Stimulated activated CD4-positive, alpha-beta T cell treated with anti-CD3 and anti-CD28 coated beads, Interleukin-12 subunit alpha, Interleukin-12 subunit beta, amount 100 ng/mL, for 4 hours (primary cell): ENCODE measurements at regions not wholly inside any gene's neighbourhood (a gene's known extent, or its start where the extent isn't known, plus 50 kb on each side); places are given as distances from the start of the nearest gene placed in this dataset.

Experiments
- DNase-seq: peaks from one replicate; pipeline ENCODE4 v3.0.0-alpha.2; 2020

GRCh38 chr9:20112205-20112783, 323.5 kb upstream of the SLC24A2 start:
- DNase-seq = no peak

DNA sequence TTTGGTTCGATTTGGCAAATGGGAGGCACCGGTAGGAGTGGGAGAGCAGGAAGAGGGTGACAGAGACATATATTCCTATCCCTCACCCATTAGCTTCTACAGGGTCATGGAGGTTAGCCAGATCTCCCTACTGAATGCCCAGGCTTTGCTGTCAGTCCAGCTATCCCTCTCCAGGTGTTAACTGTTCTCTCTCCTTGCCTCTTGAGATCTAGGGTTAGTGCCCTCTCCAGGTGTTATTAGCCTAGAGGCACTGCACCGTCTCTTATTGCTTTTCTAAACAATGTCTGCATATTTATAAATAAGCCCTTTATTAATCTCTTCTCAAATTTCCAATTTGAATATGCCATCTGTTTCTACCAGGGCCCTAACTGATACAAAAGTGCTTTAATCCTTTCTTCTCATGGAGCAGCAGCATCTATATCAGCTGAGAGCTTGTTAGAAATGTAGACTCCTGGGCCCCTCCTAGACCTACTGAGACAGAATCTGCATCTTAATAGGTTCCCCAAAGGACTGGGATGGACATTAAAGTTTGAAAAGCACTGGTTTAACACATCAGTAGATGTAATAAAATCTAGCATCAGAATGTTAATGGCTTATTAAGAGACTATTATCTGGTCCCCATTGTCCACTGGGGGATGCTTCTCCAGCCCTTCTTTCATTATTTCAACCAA, 322.5 kb upstream of the SLC24A2 start:
- DNase-seq = no peak

DNA sequence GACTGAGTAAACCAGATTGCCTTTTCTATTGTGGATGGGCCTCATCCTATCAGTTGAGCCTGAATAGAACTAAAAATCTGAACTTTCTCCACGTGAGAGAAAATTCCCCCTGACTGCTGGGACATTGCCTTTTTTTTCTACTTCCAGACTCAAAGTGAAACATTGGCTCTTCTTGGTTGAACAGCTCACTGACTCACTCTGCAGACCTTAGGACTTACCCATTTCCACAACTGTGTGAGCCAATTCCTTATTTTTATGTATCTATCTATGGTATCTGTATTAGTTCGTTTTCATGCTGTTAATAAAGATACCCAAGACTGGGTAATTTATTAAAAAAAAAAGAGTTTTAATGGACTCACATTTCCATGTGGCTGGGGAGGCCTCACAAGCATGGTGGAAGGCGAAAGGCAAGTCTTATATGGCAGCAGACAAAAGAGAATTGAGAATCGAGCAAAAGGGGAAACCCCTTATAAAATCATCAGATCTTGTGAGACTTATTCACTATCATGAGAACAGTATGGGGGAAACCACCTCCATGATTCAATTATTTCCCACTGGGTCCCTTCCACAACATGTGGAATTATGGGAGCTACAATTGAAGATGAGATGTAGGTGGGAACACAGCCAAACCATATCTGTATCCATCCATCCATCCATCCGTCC, 306.7 kb upstream of the SLC24A2 start:
- no peak for DNase-seq

GRCh38 chr9:20092561-20092960, 303.7 kb upstream of the SLC24A2 start:
- DNase-seq = no peak

GRCh38 chr9:20087481-20087880, 298.6 kb upstream of the SLC24A2 start:
- DNase-seq = no peak

DNA sequence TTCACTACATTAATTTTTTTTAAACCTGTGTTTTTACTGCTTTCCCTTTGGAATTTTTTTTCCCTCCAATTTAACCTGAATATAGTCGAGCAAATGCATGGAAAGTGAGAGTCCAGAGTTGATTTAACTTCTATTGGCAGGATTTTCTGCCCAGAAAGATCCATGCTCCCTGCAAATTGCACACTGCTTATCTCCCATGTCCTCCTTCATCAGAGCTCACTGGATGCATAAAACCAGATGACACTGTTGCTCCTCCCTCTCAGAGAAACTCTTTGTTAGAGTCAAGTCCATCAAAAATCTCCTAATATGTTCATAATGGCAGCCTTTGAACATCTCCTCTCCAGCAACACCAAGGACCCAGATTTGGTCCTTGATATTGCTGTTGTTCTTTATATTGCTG, 297.0 kb upstream of the SLC24A2 start:
- no peak for DNase-seq

GRCh38 chr9:20084125-20084524, 295.3 kb upstream of the SLC24A2 start:
- no peak for DNase-seq

DNA sequence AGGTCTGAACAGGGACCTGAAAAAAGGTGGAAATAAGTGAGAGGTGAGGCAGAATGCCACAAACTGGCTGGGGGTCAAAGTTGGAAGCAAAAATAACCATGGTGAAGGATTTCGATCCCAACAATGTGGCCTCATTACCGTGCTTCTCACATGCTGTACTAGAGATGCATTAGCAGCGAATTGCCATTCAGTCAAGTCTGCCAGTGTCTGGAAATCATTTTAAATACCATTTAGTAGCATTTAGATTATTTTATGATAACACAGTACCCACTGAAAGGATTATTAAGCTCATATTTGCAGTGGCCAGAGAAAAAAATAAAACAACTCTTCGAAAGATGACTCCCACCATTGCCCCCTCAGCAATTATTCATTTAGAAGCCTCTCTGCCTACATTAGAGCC, 294.6 kb upstream of the SLC24A2 start:
- DNase-seq = no peak

DNA sequence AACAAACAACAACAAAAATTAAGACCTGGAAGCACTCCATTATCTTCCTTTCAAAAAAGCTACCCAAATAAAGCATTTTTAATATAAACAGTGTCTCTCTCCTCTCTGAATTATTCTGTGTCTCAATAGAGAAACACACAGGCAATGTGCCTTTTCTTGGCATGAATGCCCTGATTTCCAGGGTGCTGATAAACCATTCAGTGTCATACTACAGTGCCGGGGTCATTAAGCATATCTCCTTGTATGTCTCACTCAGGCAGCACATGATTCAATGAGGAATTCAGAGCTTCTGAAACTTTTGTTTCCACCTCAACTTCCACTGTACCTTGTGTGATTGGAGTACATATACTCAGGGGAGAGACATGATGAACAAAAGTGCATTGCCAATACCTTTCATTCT, 294.0 kb upstream of the SLC24A2 start:
- no peak for DNase-seq

DNA sequence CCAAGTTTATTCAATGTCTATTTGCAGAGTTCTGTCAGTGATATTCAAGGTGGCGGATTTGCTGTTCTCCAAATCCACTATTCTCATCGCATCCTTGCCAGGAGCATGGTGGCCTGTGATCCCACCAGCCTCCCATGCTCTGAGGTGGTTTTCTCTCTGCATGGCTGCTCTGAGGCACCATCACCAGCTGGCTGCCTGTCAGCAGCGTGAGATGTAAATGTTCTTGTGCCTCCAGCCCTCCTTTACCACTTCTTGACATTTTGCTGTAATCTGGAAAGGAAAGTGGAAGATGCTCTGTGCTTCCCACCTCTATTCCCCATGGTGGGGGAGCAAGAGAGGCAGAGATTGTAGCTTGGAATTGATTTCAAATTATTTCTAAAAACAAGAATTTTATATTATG, 293.6 kb upstream of the SLC24A2 start:
- no peak for DNase-seq

GRCh38 chr9:20078246-20078645, 289.4 kb upstream of the SLC24A2 start:
- DNase-seq = no peak

- no peak for DNase-seq
Observed at GRCh38 chr9:20074291-20074690, 285.5 kb upstream of the SLC24A2 start.

- no peak for DNase-seq
Observed at GRCh38 chr9:20070336-20070735, 281.5 kb upstream of the SLC24A2 start.

GRCh38 chr9:20065796-20066700, 277.2 kb upstream of the SLC24A2 start:
- no peak for DNase-seq

GRCh38 chr9:20065046-20065445, 276.2 kb upstream of the SLC24A2 start:
- DNase-seq = no peak

- DNase-seq = no peak
Observed at GRCh38 chr9:20054734-20055133, 265.9 kb upstream of the SLC24A2 start.

- no peak for DNase-seq
Observed at GRCh38 chr9:20048985-20049384, 260.1 kb upstream of the SLC24A2 start.

- no peak for DNase-seq
Observed at GRCh38 chr9:20048437-20048836, 259.6 kb upstream of the SLC24A2 start.

DNA sequence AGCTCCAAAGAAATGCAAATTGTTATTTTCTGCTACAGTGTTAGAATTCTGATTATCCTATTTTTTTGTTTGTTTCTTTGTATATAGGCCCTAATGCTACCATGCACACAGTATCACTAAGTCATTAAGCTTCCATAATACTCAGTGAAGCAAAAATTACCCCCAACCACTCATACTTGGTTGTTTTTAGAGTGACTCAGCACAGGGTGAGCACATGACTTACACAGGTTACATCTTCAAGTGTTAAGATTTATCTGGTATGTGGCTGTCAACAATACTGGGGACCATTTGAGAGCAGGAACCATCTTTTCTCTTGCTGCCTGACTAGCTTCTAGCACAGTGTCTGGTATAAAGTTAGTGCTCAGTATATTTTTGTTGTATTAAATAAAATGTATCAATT, 255.8 kb upstream of the SLC24A2 start:
- DNase-seq = no peak

- no peak for DNase-seq
Observed at GRCh38 chr9:20043461-20043860, 254.6 kb upstream of the SLC24A2 start.

DNA sequence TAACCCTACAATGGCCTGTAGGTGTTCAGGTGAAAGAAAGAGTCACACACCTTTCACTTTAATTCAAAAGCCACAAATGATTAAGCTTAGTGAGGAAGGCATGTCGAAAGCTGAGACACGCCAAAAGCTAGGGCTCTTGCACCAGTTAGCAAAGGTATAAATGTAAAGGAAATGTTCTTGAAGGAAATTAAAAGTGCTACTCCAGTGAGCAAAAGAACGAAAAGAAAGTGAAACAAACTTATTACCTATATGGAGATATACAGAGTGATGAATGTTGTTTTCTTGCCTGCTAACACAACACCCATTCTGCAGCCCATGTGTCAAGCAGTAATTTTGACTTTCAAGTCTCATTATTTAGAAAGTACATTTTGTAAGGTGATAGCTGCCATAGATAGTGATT, 254.2 kb upstream of the SLC24A2 start:
- no peak for DNase-seq

- no peak for DNase-seq
Observed at GRCh38 chr9:20042128-20042711, 253.4 kb upstream of the SLC24A2 start.

DNA sequence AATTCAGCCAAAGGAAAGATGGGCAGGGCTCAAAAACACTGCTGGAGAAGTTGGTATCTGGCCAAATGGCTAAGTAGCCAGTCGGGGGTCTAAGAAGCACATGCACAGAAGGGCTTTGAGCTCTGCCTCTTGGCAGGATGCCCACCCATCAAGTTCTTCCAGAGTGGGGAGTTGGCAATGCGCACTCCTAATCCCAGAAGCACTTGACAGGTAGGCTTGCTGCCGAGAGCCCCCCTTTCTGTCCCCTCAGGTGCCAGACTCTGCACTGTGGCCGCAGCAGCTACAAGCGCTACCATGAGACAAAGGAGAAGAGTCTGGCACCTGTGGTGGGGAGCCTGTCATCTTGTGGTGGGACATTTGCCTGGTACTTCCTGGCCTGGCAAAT, 252.9 kb upstream of the SLC24A2 start:
- DNase-seq = no peak
